Heart left ventricle (tissue), 16 donors: ENCODE measurements at regions not wholly inside any gene's neighbourhood (a gene's known extent, or its start where the extent isn't known, plus 50 kb on each side); places are given as distances from the start of the nearest gene placed in this dataset.

Experiments used
- ATAC-seq, 4 donors: fragments of 200-7000 bp; cut with Tn5 transposase; one replicate each; pipeline ENCODE4 v1.9.1; 2020 to 2022; ENCODE audit warnings: moderate library complexity in 4 of 4, mild to moderate bottlenecking in 3 of 4, moderate number of reproducible peaks in 1 of 4
- DNase-seq, 5 donors: peaks; one replicate each; pipeline ENCODE4 v3.0.0-alpha.2; 2020
- H3K27ac ChIP-seq, 12 donors: fragments of 200-600 bp; sonication (generic) in 4 of 12; one replicate each; pipeline versions ENCODE4 v1.5.0 to v1.8.0; 2016 to 2022; ENCODE audit warnings: mild to moderate bottlenecking in 2 of 12
- H3K27me3 ChIP-seq, 9 donors: fragments of 200-600 bp; sonication (generic) in 2 of 9; one replicate each; pipeline versions ENCODE4 v1.5.1 to v1.8.0; 2016 to 2022; ENCODE audit warnings: mild to moderate bottlenecking in 3 of 9
- H3K36me3 ChIP-seq, 9 donors: fragments of 200-600 bp; sonication (generic) in 2 of 9; one replicate each; pipeline versions ENCODE4 v1.5.0 to v1.8.0; 2018 to 2022; ENCODE audit warnings: mild to moderate bottlenecking in 2 of 9
- H3K4me1 ChIP-seq, 12 donors: fragments of 200-600 bp; sonication (generic) in 4 of 12; one replicate each; pipeline versions ENCODE4 v1.5.0 to v1.8.0; 2016 to 2022; ENCODE audit warnings: mild to moderate bottlenecking in 3 of 12
- H3K4me3 ChIP-seq, 12 donors: fragments of 200-600 bp; sonication (generic) in 4 of 12; one replicate each; pipeline versions ENCODE4 v1.5.0 to v1.8.0; 2017 to 2022; ENCODE audit warnings: mild to moderate bottlenecking in 9 of 12, moderate library complexity in 4 of 12
- H3K9me3 ChIP-seq, 12 donors: fragments of 200-600 bp; sonication (generic) in 4 of 12; one replicate each; pipeline versions ENCODE4 v1.5.0 to v1.8.0; 2016 to 2022; ENCODE audit warnings: mild to moderate bottlenecking in 1 of 12
- POLR2A ChIP-seq, 2 donors: fragments of 450-650 bp; IDR thresholded peaks; one replicate each; pipeline ENCODE4 v1.6.1; 2017; ENCODE audit warnings: antibody characterized with exemption in 2 of 2, mild to moderate bottlenecking in 2 of 2, moderate library complexity in 2 of 2
- WGBS, 4 donors: extraction: QIAGEN DNeasy Blood & Tissue Kit in 2 of 4; methylation state at CpG; one replicate each; pipeline versions ENCODE4 v1.1.5 to v1.1.7; 2013 to 2018; 5-methylcytosine and 5-hydroxymethylcytosine counted together
- intact Hi-C, 10 donors: fragments of 100-400 bp; cut with DNase I; formaldehyde crosslinking; loops; one replicate each; pipeline versions ENCODE4 v1.11.1 to v1.14.2; 2022
- TF ChIP-seq, protein P1 (sequence below), 12 donors: fragments of 200-600 bp; sonication (generic) in 4 of 12; IDR thresholded peaks; one replicate each; pipeline versions ENCODE4 v1.5.0 to v1.8.0; 2018 to 2022; ENCODE audit warnings: antibody characterized with exemption in 12 of 12, mild to moderate bottlenecking in 5 of 12
- donor health status: ischemic (EF 13 %, LVEDD 7.1; RV severe dilation, severe dysfunction).
- donor health status: healthy with polysubstance abuse.
- donor health status: DM: no; HTN: yes; CAD: no.
- donor health status: DM: no; HTN: no; CAD: no.
- donor health status: ischemic (EF 25% LVEDD 6.9; RV normal size, moderate dysfunction).
- donor health status: ischemic (EF 25% LVEDD 5.7; RV mildly dilated, moderate dysfunction).
- donor health status: healthy.
- donor health status: DM: yes; HTN: yes; CAD: no.
- donor health status: ischemic (EF 35%, LVEDD 5.7; RV mildly dilated, moderate dysfunction).
- donor health status: nonischemic (EF 11% LVEDD 7.7; RV severe dilation, severe dysfunction).
- donor health status: DM: yes; HTN: yes; CAD: no.
- donor health status: PGD.
- donor health status: ischemic (EF 29% LVEDD 5.4; RV normal size, mild dysfunction).
- donor health status: nonischemic (EF 23%, LVEDD 6.1; RV moderate dilation, normal function).

DNA sequence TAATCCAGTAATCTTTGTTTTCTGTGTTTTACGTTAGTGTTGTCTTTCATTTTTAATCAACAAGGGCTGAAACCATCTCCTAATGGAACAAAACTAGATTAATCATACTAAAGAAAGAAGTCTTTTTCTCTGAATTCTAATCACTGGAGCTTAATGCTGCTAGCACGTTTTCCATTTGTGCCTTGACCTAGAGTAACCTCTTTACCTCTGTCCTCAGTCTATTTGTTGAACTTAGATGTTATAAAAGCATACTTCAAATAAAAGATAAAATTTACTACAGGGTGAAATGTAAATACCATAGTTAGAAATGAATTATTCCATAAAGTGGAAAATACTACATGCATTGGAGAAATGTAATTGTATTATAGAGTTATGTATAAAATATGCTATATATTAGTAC lies 207.1 kb downstream of the NKX6-1 start:
- WGBS, 4 donors = 52 to 64% (median 57%) methylated on average over 2 of the region's 2 CpGs
- H3K4me1 ChIP-seq = no peaks in the 10 kb centered on the region
- H3K36me3 ChIP-seq = no peaks in the 10 kb centered on the region
- H3K4me3 ChIP-seq = no peak overlapping the region
- no peak for ATAC-seq
- no peak overlapping the region for H3K27ac ChIP-seq
- no peaks in the 10 kb centered on the region for H3K27me3 ChIP-seq
- H3K9me3 ChIP-seq = peaks cover 0 to 23% (median 1%) of the 10 kb centered on the region in 12 donors
- TF ChIP-seq POLR2A (IDR thresholded peaks at IDR 0.05) = no peak
- TF ChIP-seq, protein P1, sequence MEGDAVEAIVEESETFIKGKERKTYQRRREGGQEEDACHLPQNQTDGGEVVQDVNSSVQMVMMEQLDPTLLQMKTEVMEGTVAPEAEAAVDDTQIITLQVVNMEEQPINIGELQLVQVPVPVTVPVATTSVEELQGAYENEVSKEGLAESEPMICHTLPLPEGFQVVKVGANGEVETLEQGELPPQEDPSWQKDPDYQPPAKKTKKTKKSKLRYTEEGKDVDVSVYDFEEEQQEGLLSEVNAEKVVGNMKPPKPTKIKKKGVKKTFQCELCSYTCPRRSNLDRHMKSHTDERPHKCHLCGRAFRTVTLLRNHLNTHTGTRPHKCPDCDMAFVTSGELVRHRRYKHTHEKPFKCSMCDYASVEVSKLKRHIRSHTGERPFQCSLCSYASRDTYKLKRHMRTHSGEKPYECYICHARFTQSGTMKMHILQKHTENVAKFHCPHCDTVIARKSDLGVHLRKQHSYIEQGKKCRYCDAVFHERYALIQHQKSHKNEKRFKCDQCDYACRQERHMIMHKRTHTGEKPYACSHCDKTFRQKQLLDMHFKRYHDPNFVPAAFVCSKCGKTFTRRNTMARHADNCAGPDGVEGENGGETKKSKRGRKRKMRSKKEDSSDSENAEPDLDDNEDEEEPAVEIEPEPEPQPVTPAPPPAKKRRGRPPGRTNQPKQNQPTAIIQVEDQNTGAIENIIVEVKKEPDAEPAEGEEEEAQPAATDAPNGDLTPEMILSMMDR (IDR thresholded peaks at IDR 0.05) = no peak
- intact Hi-C loops = no loop called here
- no peak for DNase-seq

DNA sequence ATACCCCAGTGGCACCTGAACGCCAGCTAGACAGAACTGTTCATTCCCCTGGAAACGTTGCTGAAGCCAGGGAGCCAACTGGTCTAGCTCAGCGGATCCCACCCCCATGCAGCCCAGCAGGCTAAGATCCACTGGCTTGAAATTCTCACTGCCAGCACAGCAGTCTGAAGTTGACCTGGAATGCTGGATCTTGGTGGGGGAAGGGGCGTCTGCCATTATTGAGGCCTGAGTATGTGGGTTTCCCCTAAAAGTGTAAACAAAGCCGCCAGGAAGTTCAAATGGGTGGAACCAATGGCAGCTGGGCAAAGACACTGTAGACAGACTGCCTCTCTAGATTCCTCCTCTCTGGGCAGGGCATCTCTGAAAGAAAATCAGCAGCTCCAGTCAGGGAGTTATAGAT lies 213.0 kb downstream of the NKX6-1 start:
- Histone ChIP-seq H3K4me3 (no peak overlapping the region), H3K27ac (no peak overlapping the region), H3K36me3 (no peaks in the 10 kb centered on the region), H3K27me3 (peaks cover 0 to 4% (median 0%) of the 10 kb centered on the region in 9 donors), H3K4me1 (no peaks in the 10 kb centered on the region), H3K9me3 (peaks cover 0 to 17% (median 2%) of the 10 kb centered on the region in 12 donors)
- 63 to 73% (median 65%) methylated on average over 1 to 5 of the region's 5 CpGs for WGBS, 4 donors
- DNase-seq (no peak), ATAC-seq (no peak)
- intact Hi-C loops = no loop called here
- TF ChIP-seq, protein P1 (IDR thresholded peaks at IDR 0.05) = no peak
- no peak for TF ChIP-seq POLR2A (IDR thresholded peaks at IDR 0.05)

DNA sequence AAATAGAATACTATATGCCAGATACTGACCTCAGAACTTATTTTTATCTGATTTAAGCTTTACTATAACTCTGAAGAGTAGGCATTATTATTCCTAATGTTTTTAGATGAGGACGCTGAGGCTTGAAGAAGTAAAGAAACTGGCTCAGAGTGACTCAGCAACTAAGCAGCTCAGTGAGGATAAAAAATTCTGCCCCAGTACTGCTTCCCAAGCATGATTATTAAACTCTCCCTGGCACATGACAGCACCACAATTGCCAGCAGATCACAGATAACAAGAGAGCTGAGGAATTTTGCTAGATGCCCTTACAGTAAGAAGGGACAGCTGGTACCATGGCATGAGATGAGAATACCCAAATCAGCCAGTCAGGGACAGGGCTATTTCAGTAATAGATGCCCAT lies 219.4 kb downstream of the NKX6-1 start:
- no peaks in the 10 kb centered on the region for H3K36me3 ChIP-seq
- no peak for TF ChIP-seq POLR2A (IDR thresholded peaks at IDR 0.05)
- TF ChIP-seq, protein P1 (IDR thresholded peaks at IDR 0.05) = no peak
- H3K27me3 ChIP-seq = no peaks in the 10 kb centered on the region
- H3K4me3 ChIP-seq = no peak overlapping the region
- H3K9me3 ChIP-seq = no peaks in the 10 kb centered on the region
- ATAC-seq (no peak), DNase-seq (no peak)
- no peaks in the 10 kb centered on the region for H3K4me1 ChIP-seq
- 65 to 74% (median 68%) methylated on average over 1 of the region's 1 CpG for WGBS, 4 donors
- intact Hi-C loops = no loop called here
- no peak overlapping the region for H3K27ac ChIP-seq

DNA sequence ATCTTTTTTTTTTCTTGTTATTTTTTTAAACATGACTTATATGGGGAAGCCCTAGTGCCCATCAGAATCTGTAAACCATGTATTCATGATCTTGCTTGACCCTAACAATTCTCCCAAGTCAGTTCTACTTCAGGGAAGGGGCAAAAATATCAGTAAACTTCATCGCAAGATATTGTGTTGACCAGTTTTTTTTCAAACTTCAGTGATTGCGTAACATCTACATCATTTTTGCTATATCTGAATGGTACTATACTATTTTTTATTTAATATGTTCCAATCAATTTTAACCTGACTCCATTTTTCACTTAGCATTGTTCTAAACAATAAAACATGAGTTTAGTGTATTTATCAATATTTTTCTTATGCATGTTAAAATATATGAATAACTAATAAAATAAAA lies 221.2 kb downstream of the NKX6-1 start:
- intact Hi-C loops = no loop called here
- no peaks in the 10 kb centered on the region for H3K27me3 ChIP-seq
- TF ChIP-seq, protein P1 (IDR thresholded peaks at IDR 0.05) = no peak
- TF ChIP-seq POLR2A (IDR thresholded peaks at IDR 0.05) = no peak
- no peak for DNase-seq
- H3K4me3 ChIP-seq = no peak overlapping the region
- no peaks in the 10 kb centered on the region for H3K9me3 ChIP-seq
- no peaks in the 10 kb centered on the region for H3K4me1 ChIP-seq
- no peak for ATAC-seq
- H3K27ac ChIP-seq = no peak overlapping the region
- no peaks in the 10 kb centered on the region for H3K36me3 ChIP-seq
- 49 to 83% (median 58%) methylated on average over 2 of the region's 2 CpGs for WGBS, 4 donors
